ENCODE measurements at regions not wholly inside any gene's neighbourhood (a gene's known extent, or its start where the extent isn't known, plus 50 kb on each side); places are given as distances from the start of the nearest gene placed in this dataset.

DNA sequence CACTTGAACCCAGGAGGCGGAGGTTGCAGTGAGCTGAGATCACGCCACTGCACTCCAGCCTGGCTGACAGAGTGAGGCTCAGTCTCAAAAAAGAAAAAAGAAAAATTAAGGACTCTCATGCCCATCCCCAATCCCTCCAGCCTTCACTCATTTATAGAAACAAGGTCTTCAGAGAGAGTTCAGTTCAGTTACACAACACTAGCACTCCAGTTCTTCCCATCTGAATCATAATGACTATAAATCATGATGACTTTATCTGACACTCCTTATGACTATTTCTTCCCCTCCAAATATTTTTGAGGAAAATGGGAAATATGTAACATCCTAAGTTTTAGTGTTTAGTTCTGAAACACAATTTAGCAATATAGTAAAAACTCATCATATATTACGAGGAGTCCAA lies 107.4 kb upstream of the LSM8 start:
- DNase-seq (no peak), ATAC-seq (no peak)
- no peak overlapping the region for H3K4me3 ChIP-seq
- TF ChIP-seq POLR2A (IDR thresholded peaks at IDR 0.05): no peak
- TF ChIP-seq, protein P1, sequence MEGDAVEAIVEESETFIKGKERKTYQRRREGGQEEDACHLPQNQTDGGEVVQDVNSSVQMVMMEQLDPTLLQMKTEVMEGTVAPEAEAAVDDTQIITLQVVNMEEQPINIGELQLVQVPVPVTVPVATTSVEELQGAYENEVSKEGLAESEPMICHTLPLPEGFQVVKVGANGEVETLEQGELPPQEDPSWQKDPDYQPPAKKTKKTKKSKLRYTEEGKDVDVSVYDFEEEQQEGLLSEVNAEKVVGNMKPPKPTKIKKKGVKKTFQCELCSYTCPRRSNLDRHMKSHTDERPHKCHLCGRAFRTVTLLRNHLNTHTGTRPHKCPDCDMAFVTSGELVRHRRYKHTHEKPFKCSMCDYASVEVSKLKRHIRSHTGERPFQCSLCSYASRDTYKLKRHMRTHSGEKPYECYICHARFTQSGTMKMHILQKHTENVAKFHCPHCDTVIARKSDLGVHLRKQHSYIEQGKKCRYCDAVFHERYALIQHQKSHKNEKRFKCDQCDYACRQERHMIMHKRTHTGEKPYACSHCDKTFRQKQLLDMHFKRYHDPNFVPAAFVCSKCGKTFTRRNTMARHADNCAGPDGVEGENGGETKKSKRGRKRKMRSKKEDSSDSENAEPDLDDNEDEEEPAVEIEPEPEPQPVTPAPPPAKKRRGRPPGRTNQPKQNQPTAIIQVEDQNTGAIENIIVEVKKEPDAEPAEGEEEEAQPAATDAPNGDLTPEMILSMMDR (IDR thresholded peaks at IDR 0.05): no peak
- H3K27me3 ChIP-seq: no peaks in the 10 kb centered on the region
- no peak overlapping the region for H3K27ac ChIP-seq
- H3K4me1 ChIP-seq: no peaks in the 10 kb centered on the region
- intact Hi-C loops (cut with DNase I): no loop called here
- no peaks in the 10 kb centered on the region for H3K9me3 ChIP-seq
- no peaks in the 10 kb centered on the region for H3K36me3 ChIP-seq
- 79 to 94% (median 93%) methylated on average over 3 of the region's 3 CpGs for whole genome bisulfite sequencing, 4 donors

DNA sequence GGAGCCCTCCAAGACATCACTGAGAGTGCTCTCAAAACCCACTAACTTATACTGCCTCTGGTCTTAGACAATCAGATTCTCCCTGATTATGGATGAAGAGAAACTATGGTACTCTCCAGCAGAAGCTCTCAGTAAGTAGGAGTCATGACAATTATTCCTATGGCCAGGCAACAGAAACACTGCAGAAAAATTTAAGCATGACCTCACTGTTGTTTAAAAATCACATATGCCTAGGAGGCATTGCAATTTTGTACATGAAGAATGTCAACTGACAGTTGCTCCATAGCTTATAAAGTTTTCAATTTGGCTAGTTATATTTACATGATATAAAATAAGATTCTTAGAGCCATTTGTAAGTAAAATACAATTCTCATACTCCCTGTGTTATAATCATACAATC lies 105.9 kb upstream of the LSM8 start:
- TF ChIP-seq, protein P1 (IDR thresholded peaks at IDR 0.05): no peak
- TF ChIP-seq POLR2A (IDR thresholded peaks at IDR 0.05): no peak
- Histone ChIP-seq H3K9me3 (no peaks in the 10 kb centered on the region), H3K4me3 (no peak overlapping the region), H3K36me3 (no peaks in the 10 kb centered on the region), H3K4me1 (no peaks in the 10 kb centered on the region), H3K27me3 (no peaks in the 10 kb centered on the region), H3K27ac (no peak overlapping the region)
- intact Hi-C loops (cut with DNase I): no loop called here
- ATAC-seq (no peak), DNase-seq (no peak)

DNA sequence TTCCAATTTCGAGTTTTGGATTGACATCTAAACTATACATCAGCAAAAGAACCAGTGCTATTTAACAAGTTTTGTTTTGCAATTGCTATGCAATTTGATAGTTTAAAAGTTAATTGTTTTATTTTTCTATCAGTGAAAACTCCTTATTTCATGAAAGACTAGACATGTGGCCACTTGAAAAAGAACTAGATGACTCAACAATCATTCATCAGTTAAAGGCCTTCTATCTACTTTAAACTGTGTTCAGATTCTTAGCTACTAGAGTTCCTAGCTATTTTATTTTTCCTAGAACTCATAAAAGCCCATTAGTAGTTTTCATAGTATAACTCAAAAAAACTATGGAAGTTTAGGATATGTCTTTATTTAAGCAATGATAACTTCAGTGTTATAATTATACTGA lies 104.6 kb upstream of the LSM8 start:
- ATAC-seq (no peak), DNase-seq (no peak)
- intact Hi-C loops (cut with DNase I): no loop called here
- H3K4me3 ChIP-seq: no peak overlapping the region
- H3K27ac ChIP-seq: no peak overlapping the region
- H3K4me1 ChIP-seq: no peaks in the 10 kb centered on the region
- 67 to 91% (median 74%) methylated on average over 1 of the region's 1 CpG for WGBS, 4 donors
- H3K9me3 ChIP-seq: no peaks in the 10 kb centered on the region
- no peaks in the 10 kb centered on the region for H3K36me3 ChIP-seq
- TF ChIP-seq, protein P1 (IDR thresholded peaks at IDR 0.05): no peak
- TF ChIP-seq POLR2A (IDR thresholded peaks at IDR 0.05): no peak
- no peaks in the 10 kb centered on the region for H3K27me3 ChIP-seq

DNA sequence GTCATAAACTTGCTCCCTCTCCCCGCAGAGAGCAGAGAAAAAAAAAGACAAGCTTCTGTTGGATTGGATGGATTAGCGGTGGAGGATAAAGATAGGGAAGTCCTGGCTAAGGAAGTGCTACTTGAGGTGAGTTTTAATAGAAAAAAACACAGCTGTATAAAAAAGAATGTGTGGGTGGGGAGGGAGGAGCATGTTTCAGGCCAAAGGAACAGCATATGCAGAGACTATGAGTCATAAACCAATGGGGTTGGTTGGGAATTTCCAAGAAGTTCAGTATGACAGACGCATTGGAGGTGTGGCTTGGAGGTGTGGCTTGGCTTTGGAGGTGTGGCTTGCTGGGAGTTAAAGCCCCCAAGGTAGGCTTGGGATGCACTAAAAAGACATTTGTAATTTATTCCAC lies 103.0 kb upstream of the LSM8 start:
- H3K27me3 ChIP-seq: no peaks in the 10 kb centered on the region
- no peaks in the 10 kb centered on the region for H3K9me3 ChIP-seq
- intact Hi-C loops (cut with DNase I): no loop called here
- H3K4me1 ChIP-seq: no peaks in the 10 kb centered on the region
- ATAC-seq (peak in 1 of 4 donors; percentile 38), DNase-seq (no peak)
- 56 to 77% (median 63%) methylated on average over 3 of the region's 3 CpGs for WGBS, 4 donors
- H3K27ac ChIP-seq: no peak overlapping the region
- no peaks in the 10 kb centered on the region for H3K36me3 ChIP-seq
- no peak for TF ChIP-seq POLR2A (IDR thresholded peaks at IDR 0.05)
- H3K4me3 ChIP-seq: no peak overlapping the region

- TF ChIP-seq, protein P1 (IDR thresholded peaks at IDR 0.05): no peak
- no peak for TF ChIP-seq POLR2A (IDR thresholded peaks at IDR 0.05)
- intact Hi-C loops (cut with DNase I): no loop called here
- no peak overlapping the region for H3K27ac ChIP-seq
- ATAC-seq (no peak), DNase-seq (no peak)
- H3K9me3 ChIP-seq: no peaks in the 10 kb centered on the region
- no peaks in the 10 kb centered on the region for H3K36me3 ChIP-seq
- no peaks in the 10 kb centered on the region for H3K27me3 ChIP-seq
- H3K4me1 ChIP-seq: no peaks in the 10 kb centered on the region
- H3K4me3 ChIP-seq: no peak overlapping the region
Observed at GRCh38 chr7:118082506-118082905, 101.5 kb upstream of the LSM8 start.
